Mammary epithelial cell (primary cell): ENCODE measurements at regions not wholly inside any gene's neighbourhood (a gene's known extent, or its start where the extent isn't known, plus 50 kb on each side); places are given as distances from the start of the nearest gene placed in this dataset.

Source experiments
- EZH2 ChIP-seq: IDR thresholded peaks from 2 replicates; pipeline ENCODE4 v1.6.1; 2012; ENCODE audit warnings: low read length, inconsistent platforms, borderline replicate concordance
- TF ChIP-seq, protein P1 (sequence below), 2 donors: IDR thresholded peaks in 1 of 2; conservative IDR thresholded peaks in 1 of 2; 2 replicates each; pipeline ENCODE4 v1.5.1; 2011 to 2012; ENCODE audit warnings: inconsistent platforms in 2 of 2, low read length in 2 of 2, mild to moderate bottlenecking in 2 of 2, control low read depth in 1 of 2, low read depth in 1 of 2; ENCODE audit not compliant: insufficient read depth in 1 of 2; ENCODE audit errors: extremely low read depth in 1 of 2

GRCh38 chr16:72566174-72566573, 394.2 kb upstream of the PMFBP1 start:
- TF ChIP-seq, protein P1, sequence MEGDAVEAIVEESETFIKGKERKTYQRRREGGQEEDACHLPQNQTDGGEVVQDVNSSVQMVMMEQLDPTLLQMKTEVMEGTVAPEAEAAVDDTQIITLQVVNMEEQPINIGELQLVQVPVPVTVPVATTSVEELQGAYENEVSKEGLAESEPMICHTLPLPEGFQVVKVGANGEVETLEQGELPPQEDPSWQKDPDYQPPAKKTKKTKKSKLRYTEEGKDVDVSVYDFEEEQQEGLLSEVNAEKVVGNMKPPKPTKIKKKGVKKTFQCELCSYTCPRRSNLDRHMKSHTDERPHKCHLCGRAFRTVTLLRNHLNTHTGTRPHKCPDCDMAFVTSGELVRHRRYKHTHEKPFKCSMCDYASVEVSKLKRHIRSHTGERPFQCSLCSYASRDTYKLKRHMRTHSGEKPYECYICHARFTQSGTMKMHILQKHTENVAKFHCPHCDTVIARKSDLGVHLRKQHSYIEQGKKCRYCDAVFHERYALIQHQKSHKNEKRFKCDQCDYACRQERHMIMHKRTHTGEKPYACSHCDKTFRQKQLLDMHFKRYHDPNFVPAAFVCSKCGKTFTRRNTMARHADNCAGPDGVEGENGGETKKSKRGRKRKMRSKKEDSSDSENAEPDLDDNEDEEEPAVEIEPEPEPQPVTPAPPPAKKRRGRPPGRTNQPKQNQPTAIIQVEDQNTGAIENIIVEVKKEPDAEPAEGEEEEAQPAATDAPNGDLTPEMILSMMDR (conservative IDR thresholded peaks at IDR 0.05 in 1 of 2, IDR thresholded peaks at IDR 0.05 in 1 of 2; ENCODE audit: extremely low read depth in 1 of 2, insufficient read depth in 1 of 2, low read depth in 1 of 2, low read length in 2 of 2), result no peak
- no peak for TF ChIP-seq EZH2
